HCT116 (cell line): ENCODE measurements at regions not wholly inside any gene's neighbourhood (a gene's known extent, or its start where the extent isn't known, plus 50 kb on each side); places are given as distances from the start of the nearest gene placed in this dataset.

ENCODE experiments used
- ATAC-seq: fragments of 200-7000 bp; cut with Tn5 transposase; 2 replicates; pipeline ENCODE4 v1.9.1; 2020; ENCODE audit warnings: mild to moderate bottlenecking, moderate library complexity
- BruUV-seq: library from RNA; stranded (reverse); fragments of 400-500 nt; replicated peaks from 2 replicates; lab custom pipeline; 2021; lab: Mats Ljungman, UMichigan
- CTCF ChIA-PET: fragments of 300-600 bp; sonication (Branson Sonifier 250); formaldehyde crosslinking; loops from one replicate; lab custom pipeline; 2021; ENCODE audit warnings: antibody characterized with exemption; lab: Charles Lee
- POLR2A ChIA-PET: fragments of 300-600, 350-600 bp; sonication (Branson Sonifier 250); formaldehyde crosslinking; loops from one replicate; lab custom pipeline; 2021; ENCODE audit warnings: antibody characterized with exemption; lab: Charles Lee
- RAD21 ChIA-PET, 2 experiments: fragments of 300-600 bp; sonication (Branson Sonifier 250); formaldehyde crosslinking; loops; one replicate each; lab custom pipeline; 2023; ENCODE audit warnings: low total read pairs in 2 of 2; ENCODE audit not compliant: uncharacterized antibody in 2 of 2, unreplicated experiment in 2 of 2, low non-redundant PET in 1 of 2; lab: Charles Lee
- DNase-seq: peaks from one replicate; pipeline ENCODE4 v3.0.0-alpha.2; 2010; ENCODE audit warnings: low read depth, low spot score
- H2AFZ ChIP-seq: fragments of 200-600 bp; shearing (Covaris generic), sonication (generic); 2 replicates; pipeline ENCODE4 v1.6.1; 2017; ENCODE audit warnings: low read depth, mixed run types, mixed read lengths, antibody characterized with exemption, low read length; ENCODE audit not compliant: poor library complexity, severe bottlenecking
- H3K27ac ChIP-seq: 2 replicates; pipeline ENCODE4 v1.5.1; 2012; ENCODE audit warnings: low read depth, low read length
- H3K27me3 ChIP-seq: fragments of 200-600 bp; sonication (generic); 2 replicates; pipeline ENCODE4 v1.6.1; 2016; ENCODE audit warnings: mixed run types, low read length, mixed read lengths; ENCODE audit not compliant: insufficient read depth
- H3K36me3 ChIP-seq, 2 experiments: fragments of 200-500 bp in 1 of 2; fragments of 200-600 bp in 1 of 2; sonication (Bioruptor generic) in 1 of 2; sonication (generic) in 1 of 2; 2 replicates each; pipeline versions ENCODE4 v1.5.1 to v1.6.1; 2014 to 2016; ENCODE audit warnings: low read length in 2 of 2, inconsistent platforms in 1 of 2, mixed read lengths in 1 of 2, mixed run types in 1 of 2; ENCODE audit not compliant: insufficient read depth in 2 of 2, control insufficient read depth in 1 of 2
- H3K4me1 ChIP-seq, 2 experiments: fragments of 200-600 bp in 1 of 2; sonication (generic) in 1 of 2; 2 replicates each; pipeline versions ENCODE4 v1.5.1 to v1.6.1; 2012 to 2017; ENCODE audit warnings: low read length in 2 of 2, inconsistent platforms in 1 of 2, mild to moderate bottlenecking in 1 of 2, mixed read lengths in 1 of 2, mixed run types in 1 of 2, moderate library complexity in 1 of 2; ENCODE audit not compliant: insufficient read depth in 2 of 2, control insufficient read depth in 1 of 2
- H3K4me2 ChIP-seq: fragments of 200-600 bp; sonication (generic); 2 replicates; pipeline ENCODE4 v1.6.1; 2017; ENCODE audit warnings: mixed run types, low read length, mixed read lengths
- H3K4me3 ChIP-seq, 2 experiments: fragments of 200-600 bp in 1 of 2; sonication (generic) in 1 of 2; replicated peaks in 1 of 2; 2 replicates each; pipeline ENCODE4 v1.5.1; 2011 to 2016; ENCODE audit warnings: low read length in 2 of 2, control low read depth in 1 of 2, low read depth in 1 of 2, mild to moderate bottlenecking in 1 of 2, mixed read lengths in 1 of 2, mixed run types in 1 of 2
- H3K79me2 ChIP-seq: fragments of 200-600 bp; sonication (generic); 2 replicates; pipeline ENCODE4 v1.6.1; 2017; ENCODE audit warnings: mild to moderate bottlenecking, mixed run types, low read length, moderate library complexity, mixed read lengths; ENCODE audit not compliant: insufficient read depth
- H3K9ac ChIP-seq: fragments of 200-600 bp; sonication (generic); 2 replicates; pipeline ENCODE4 v1.6.1; 2016; ENCODE audit warnings: low read length, mixed read lengths
- H3K9me2 ChIP-seq: fragments of 200-600 bp; sonication (generic), shearing (Covaris generic); 2 replicates; pipeline ENCODE4 v1.6.1; 2017; ENCODE audit warnings: mixed run types, mild to moderate bottlenecking, moderate library complexity; ENCODE audit not compliant: insufficient read depth
- H3K9me3 ChIP-seq, 2 experiments: fragments of 200-500 bp in 1 of 2; fragments of 200-600 bp in 1 of 2; sonication (Bioruptor generic) in 1 of 2; sonication (generic) in 1 of 2; 2 replicates each; pipeline ENCODE4 v1.6.1; 2014 to 2017; ENCODE audit warnings: low read length in 2 of 2, mixed read lengths in 2 of 2, inconsistent platforms in 1 of 2, low read depth in 1 of 2, mild to moderate bottlenecking in 1 of 2, mixed run types in 1 of 2, moderate library complexity in 1 of 2; ENCODE audit not compliant: control insufficient read depth in 1 of 2, insufficient read depth in 1 of 2
- H4K20me1 ChIP-seq: fragments of 200-600 bp; sonication (generic), shearing (Covaris generic); 2 replicates; pipeline ENCODE4 v1.6.1; 2017; ENCODE audit warnings: mixed run types, mild to moderate bottlenecking, moderate library complexity; ENCODE audit not compliant: insufficient read depth
- ATF3 ChIP-seq: IDR thresholded peaks from 2 replicates; pipeline ENCODE4 v1.6.1; 2012
- CEBPB ChIP-seq: IDR thresholded peaks from 2 replicates; pipeline ENCODE4 v1.6.1; 2012; ENCODE audit warnings: low read depth
- EGR1 ChIP-seq: IDR thresholded peaks from 2 replicates; pipeline ENCODE4 v1.6.1; 2012; ENCODE audit warnings: low read depth
- EZH2phosphoT487 ChIP-seq: fragments of 200-600 bp; IDR thresholded peaks from 2 replicates; pipeline ENCODE4 v1.6.1; 2018; ENCODE audit warnings: antibody characterized with exemption, borderline replicate concordance
- JUND ChIP-seq: IDR thresholded peaks from 2 replicates; pipeline ENCODE4 v1.6.1; 2012
- POLR2AphosphoS5 ChIP-seq: IDR thresholded peaks from 2 replicates; pipeline ENCODE4 v1.6.1; 2011; ENCODE audit warnings: mild to moderate bottlenecking, low read depth, low read length, moderate library complexity
- SP1 ChIP-seq: IDR thresholded peaks from 2 replicates; pipeline ENCODE4 v1.6.1; 2012; ENCODE audit warnings: low read depth
- TCF7L2 ChIP-seq: IDR thresholded peaks from 2 replicates; pipeline ENCODE4 v1.7.0; 2011; ENCODE audit warnings: borderline replicate concordance, inconsistent platforms; ENCODE audit not compliant: insufficient read depth, insufficient read length; ENCODE audit errors: extremely low read depth
- YY1 ChIP-seq: IDR thresholded peaks from 2 replicates; pipeline ENCODE4 v1.6.1; 2011; ENCODE audit warnings: low read length, low read depth, moderate library complexity, mild to moderate bottlenecking; ENCODE audit not compliant: insufficient replicate concordance; ENCODE audit errors: extremely low read depth
- ZFX ChIP-seq: fragments of 450-650 bp; IDR thresholded peaks from 2 replicates; pipeline ENCODE4 v1.6.1; 2017
- ZNF274 ChIP-seq: fragments of 200-500 bp; sonication (Bioruptor generic); IDR thresholded peaks from 2 replicates; pipeline ENCODE4 v1.6.1; 2014; ENCODE audit warnings: mild to moderate bottlenecking, low read depth, low read length, inconsistent platforms
- intact Hi-C: fragments of 100-400 bp; cut with micrococcal nuclease; formaldehyde crosslinking; loops from 2 replicates; pipeline ENCODE4 v1.10.0; 2022
- TF ChIP-seq, protein P1 (sequence below): IDR thresholded peaks from 2 replicates; pipeline ENCODE4 v1.6.1; 2012; ENCODE audit warnings: low read depth
- TF ChIP-seq, protein P2 (sequence below), 3 experiments: fragments of 200-600 bp in 1 of 3; sonication (generic) in 1 of 3; IDR thresholded peaks in 2 of 3; conservative IDR thresholded peaks in 1 of 3; 2 replicates each; pipeline ENCODE4 v1.5.1; 2012 to 2017; ENCODE audit warnings: low read depth in 2 of 3, low read length in 2 of 3, antibody characterized with exemption in 1 of 3, borderline replicate concordance in 1 of 3, control low read depth in 1 of 3, mild to moderate bottlenecking in 1 of 3, mixed read lengths in 1 of 3, mixed run types in 1 of 3, moderate library complexity in 1 of 3; ENCODE audit not compliant: insufficient read depth in 1 of 3

GRCh38 chr4:19319607-19320006, 932.1 kb upstream of the SLIT2 start:
- ATAC-seq (no peak), DNase-seq (no peak)
- H4K20me1 ChIP-seq: no peaks in the 10 kb centered on the region
- intact Hi-C loops: no loop called here
- no peaks in the 10 kb centered on the region for H3K27me3 ChIP-seq
- BruUV-seq: no TSS peak
- ChIA-PET RAD21 (no interaction called here), CTCF (no interaction called here), POLR2A (no interaction called here)
- no peaks in the 10 kb centered on the region for H3K79me2 ChIP-seq
- peaks cover 0 to 5% of the 10 kb centered on the region in 2 experiments; a peak in 2 of 4 replicates for H3K4me1 ChIP-seq
- TF ChIP-seq ZNF274 (no peak), EZH2phosphoT487 (no peak), CEBPB (no peak), SP1 (no peak), TCF7L2 (no peak), EGR1 (no peak), ATF3 (no peak), YY1 (no peak), JUND (no peak), POLR2AphosphoS5 (no peak), ZFX (no peak)
- TF ChIP-seq, protein P1, sequence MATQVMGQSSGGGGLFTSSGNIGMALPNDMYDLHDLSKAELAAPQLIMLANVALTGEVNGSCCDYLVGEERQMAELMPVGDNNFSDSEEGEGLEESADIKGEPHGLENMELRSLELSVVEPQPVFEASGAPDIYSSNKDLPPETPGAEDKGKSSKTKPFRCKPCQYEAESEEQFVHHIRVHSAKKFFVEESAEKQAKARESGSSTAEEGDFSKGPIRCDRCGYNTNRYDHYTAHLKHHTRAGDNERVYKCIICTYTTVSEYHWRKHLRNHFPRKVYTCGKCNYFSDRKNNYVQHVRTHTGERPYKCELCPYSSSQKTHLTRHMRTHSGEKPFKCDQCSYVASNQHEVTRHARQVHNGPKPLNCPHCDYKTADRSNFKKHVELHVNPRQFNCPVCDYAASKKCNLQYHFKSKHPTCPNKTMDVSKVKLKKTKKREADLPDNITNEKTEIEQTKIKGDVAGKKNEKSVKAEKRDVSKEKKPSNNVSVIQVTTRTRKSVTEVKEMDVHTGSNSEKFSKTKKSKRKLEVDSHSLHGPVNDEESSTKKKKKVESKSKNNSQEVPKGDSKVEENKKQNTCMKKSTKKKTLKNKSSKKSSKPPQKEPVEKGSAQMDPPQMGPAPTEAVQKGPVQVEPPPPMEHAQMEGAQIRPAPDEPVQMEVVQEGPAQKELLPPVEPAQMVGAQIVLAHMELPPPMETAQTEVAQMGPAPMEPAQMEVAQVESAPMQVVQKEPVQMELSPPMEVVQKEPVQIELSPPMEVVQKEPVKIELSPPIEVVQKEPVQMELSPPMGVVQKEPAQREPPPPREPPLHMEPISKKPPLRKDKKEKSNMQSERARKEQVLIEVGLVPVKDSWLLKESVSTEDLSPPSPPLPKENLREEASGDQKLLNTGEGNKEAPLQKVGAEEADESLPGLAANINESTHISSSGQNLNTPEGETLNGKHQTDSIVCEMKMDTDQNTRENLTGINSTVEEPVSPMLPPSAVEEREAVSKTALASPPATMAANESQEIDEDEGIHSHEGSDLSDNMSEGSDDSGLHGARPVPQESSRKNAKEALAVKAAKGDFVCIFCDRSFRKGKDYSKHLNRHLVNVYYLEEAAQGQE: no peak
- TF ChIP-seq, protein P2, sequence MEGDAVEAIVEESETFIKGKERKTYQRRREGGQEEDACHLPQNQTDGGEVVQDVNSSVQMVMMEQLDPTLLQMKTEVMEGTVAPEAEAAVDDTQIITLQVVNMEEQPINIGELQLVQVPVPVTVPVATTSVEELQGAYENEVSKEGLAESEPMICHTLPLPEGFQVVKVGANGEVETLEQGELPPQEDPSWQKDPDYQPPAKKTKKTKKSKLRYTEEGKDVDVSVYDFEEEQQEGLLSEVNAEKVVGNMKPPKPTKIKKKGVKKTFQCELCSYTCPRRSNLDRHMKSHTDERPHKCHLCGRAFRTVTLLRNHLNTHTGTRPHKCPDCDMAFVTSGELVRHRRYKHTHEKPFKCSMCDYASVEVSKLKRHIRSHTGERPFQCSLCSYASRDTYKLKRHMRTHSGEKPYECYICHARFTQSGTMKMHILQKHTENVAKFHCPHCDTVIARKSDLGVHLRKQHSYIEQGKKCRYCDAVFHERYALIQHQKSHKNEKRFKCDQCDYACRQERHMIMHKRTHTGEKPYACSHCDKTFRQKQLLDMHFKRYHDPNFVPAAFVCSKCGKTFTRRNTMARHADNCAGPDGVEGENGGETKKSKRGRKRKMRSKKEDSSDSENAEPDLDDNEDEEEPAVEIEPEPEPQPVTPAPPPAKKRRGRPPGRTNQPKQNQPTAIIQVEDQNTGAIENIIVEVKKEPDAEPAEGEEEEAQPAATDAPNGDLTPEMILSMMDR (IDR thresholded peaks at IDR 0.05 in 2 of 3, conservative IDR thresholded peaks at IDR 0.05 in 1 of 3; ENCODE audit: borderline replicate concordance in 1 of 3, insufficient read depth in 1 of 3, low read depth in 2 of 3, low read length in 2 of 3): no peak
- H3K9me2 ChIP-seq: no peaks in the 10 kb centered on the region
- no peak overlapping the region for H3K9ac ChIP-seq
- H3K4me2 ChIP-seq: no peak overlapping the region
- H2AFZ ChIP-seq: no peak overlapping the region
- H3K36me3 ChIP-seq: no peaks in the 10 kb centered on the region
- no peaks in the 10 kb centered on the region; a peak in 1 of 4 replicates for H3K9me3 ChIP-seq
- H3K4me3 ChIP-seq: no peak overlapping the region
- H3K27ac ChIP-seq: no peak overlapping the region
